Esophagus muscularis mucosa (tissue), 3 donors: ENCODE measurements at regions not wholly inside any gene's neighbourhood (a gene's known extent, or its start where the extent isn't known, plus 50 kb on each side); places are given as distances from the start of the nearest gene placed in this dataset.

Experiments
- CTCF ChIP-seq, 3 experiments: fragments of 200-600 bp in 2 of 3; fragments of 450-650 bp in 1 of 3; sonication (generic) in 2 of 3; IDR thresholded peaks; one replicate each; pipeline ENCODE4 v1.5.1; 2017 to 2019; ENCODE audit warnings: antibody characterized with exemption in 3 of 3, mild to moderate bottlenecking in 2 of 3, moderate library complexity in 1 of 3
- POLR2A ChIP-seq: fragments of 450-650 bp; IDR thresholded peaks from one replicate; pipeline ENCODE4 v1.6.1; 2017; ENCODE audit warnings: antibody characterized with exemption, moderate library complexity, mild to moderate bottlenecking, low read depth

- TF ChIP-seq POLR2A: no peak
- no peak for TF ChIP-seq CTCF (IDR thresholded peaks at IDR 0.05)
These were observed 432.8 kb downstream of the METTL4 start for GRCh38 chr18:2138552-2138951.
